ENCODE measurements at regions not wholly inside any gene's neighbourhood (a gene's known extent, or its start where the extent isn't known, plus 50 kb on each side); places are given as distances from the start of the nearest gene placed in this dataset.

GRCh38 chr11:69560141-69560790, 78.8 kb downstream of the LINC01488 start:
- intact Hi-C loops (cut with DNase I), result no loop called here
- ATAC-seq (no peak), FAIRE-seq (no peak), DNase-seq (no peak)
- no peak overlapping the region for H3K4me3 ChIP-seq
- no peak overlapping the region for H3K27ac ChIP-seq
- WGBS, 2 donors, result 76 to 84% methylated on average over 4 of the region's 4 CpGs
- no peaks in the 10 kb centered on the region for H3K27me3 ChIP-seq
- no peak for TF ChIP-seq CTCF (IDR thresholded peaks at IDR 0.05)
- no peaks in the 10 kb centered on the region for H3K9me3 ChIP-seq
- H3K4me1 ChIP-seq, result no peaks in the 10 kb centered on the region
- no peaks in the 10 kb centered on the region for H3K36me3 ChIP-seq

GRCh38 chr11:69562302-69562701, 78.7 kb upstream of the CCND1 start:
- ATAC-seq (no peak), DNase-seq (no peak), FAIRE-seq (no peak)
- Histone ChIP-seq H3K27me3 (no peaks in the 10 kb centered on the region), H3K4me3 (no peak overlapping the region), H3K36me3 (no peaks in the 10 kb centered on the region), H3K27ac (no peak overlapping the region), H3K4me1 (no peaks in the 10 kb centered on the region), H3K9me3 (no peaks in the 10 kb centered on the region)
- no peak for TF ChIP-seq CTCF (IDR thresholded peaks at IDR 0.05)
- 75 to 85% methylated on average over 4 of the region's 4 CpGs for WGBS, 2 donors
- intact Hi-C loops (cut with DNase I), result no loop called here

DNA sequence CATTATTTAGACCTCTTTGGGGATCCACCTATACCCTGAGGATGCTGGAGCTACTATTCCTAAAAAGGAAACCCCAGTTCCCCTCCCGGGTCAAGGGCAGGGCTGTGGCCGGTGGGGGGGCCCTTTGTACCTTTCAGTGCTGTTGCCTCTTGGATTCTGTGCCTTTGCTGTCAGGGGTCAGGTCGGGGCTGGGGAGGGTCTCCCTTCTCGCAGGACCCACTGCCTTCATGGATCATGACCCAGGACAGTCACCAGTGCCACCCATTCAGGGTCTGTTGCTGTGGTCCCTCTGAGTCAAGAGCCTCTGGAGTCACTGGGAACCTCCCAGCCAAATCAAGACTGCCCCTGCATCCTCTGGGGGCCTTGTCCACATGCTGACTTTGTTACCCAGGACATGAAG, 78.1 kb upstream of the CCND1 start:
- DNase-seq, result no peak
- intact Hi-C loops (cut with DNase I), result no loop called here

GRCh38 chr11:69563306-69563705, 77.7 kb upstream of the CCND1 start:
- intact Hi-C loops (cut with DNase I), result no loop called here
- no peak for ATAC-seq
- DNase-seq, result no peak
- H3K4me3 ChIP-seq, result no peak overlapping the region
- no peak for TF ChIP-seq CTCF (IDR thresholded peaks at IDR 0.05)
- H3K4me1 ChIP-seq, result no peaks in the 10 kb centered on the region
- no peaks in the 10 kb centered on the region for H3K27me3 ChIP-seq
- H3K27ac ChIP-seq, result no peak overlapping the region
- FAIRE-seq, result no peak
- H3K36me3 ChIP-seq, result no peaks in the 10 kb centered on the region
- H3K9me3 ChIP-seq, result no peaks in the 10 kb centered on the region
- 80 to 92% methylated on average over 4 of the region's 4 CpGs for WGBS, 2 donors

More for the DNA sequence above, 78.1 kb upstream of the CCND1 start:
- no peak for TF ChIP-seq CTCF (IDR thresholded peaks at IDR 0.05)
- no peak for ATAC-seq
- Histone ChIP-seq H3K4me1 (no peaks in the 10 kb centered on the region), H3K27me3 (no peaks in the 10 kb centered on the region), H3K4me3 (no peak overlapping the region), H3K36me3 (no peaks in the 10 kb centered on the region), H3K9me3 (no peaks in the 10 kb centered on the region), H3K27ac (no peak overlapping the region)
- WGBS, 2 donors, result 82% methylated on average over 4 of the region's 4 CpGs
- no peak for FAIRE-seq

DNA sequence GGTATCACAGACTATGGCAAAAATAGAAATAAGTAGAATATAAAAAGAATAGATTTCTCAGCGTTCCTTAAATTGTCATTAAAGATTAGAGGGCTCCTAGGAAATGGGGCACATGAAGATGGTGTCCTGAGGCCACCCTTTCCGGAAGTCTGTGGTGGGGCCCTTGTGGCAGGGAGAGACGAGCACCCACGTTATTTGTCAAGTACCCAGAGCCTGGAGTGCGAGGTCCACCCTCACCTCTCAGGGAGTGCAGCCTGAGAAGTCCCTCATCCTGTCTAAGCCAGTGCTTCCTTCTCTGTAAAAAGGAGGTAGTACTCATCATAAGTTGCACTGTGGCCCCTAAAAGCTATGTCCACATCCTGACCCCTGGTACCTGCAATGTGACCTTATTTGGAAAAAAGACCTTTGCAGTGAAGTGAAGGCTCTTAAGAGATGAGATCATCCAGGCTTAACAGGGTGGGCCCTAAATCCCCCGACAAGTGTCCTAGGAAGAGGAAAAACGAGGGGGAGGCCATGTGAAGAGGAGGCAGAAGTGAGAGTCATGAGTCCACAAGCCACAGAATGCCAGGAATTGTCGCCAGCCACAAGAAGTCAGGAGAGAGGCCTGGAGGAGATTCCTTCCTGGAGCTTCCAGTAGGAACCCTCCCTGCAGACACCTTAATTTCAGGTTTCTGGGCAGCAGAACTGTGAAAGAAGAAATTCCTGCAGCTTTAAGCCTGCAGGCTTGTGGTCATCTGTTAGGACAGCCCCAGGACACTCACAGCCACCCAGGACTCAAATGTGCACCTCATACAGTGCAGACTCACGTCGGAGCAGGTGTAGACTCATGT, 76.8 kb upstream of the CCND1 start:
- intact Hi-C loops (cut with DNase I), result no loop called here
- no peaks in the 10 kb centered on the region for H3K9me3 ChIP-seq
- ATAC-seq, result no peak
- H3K4me1 ChIP-seq, result no peaks in the 10 kb centered on the region
- H3K27me3 ChIP-seq, result no peaks in the 10 kb centered on the region
- FAIRE-seq, result no peak
- WGBS, 2 donors, result 72% methylated on average over 10 of the region's 10 CpGs
- no peak overlapping the region for H3K4me3 ChIP-seq
- TF ChIP-seq CTCF (IDR thresholded peaks at IDR 0.05), result no peak
- no peaks in the 10 kb centered on the region for H3K36me3 ChIP-seq
- no peak for DNase-seq
- no peak overlapping the region for H3K27ac ChIP-seq
